ENCODE measurements at regions not wholly inside any gene's neighbourhood (a gene's known extent, or its start where the extent isn't known, plus 50 kb on each side); places are given as distances from the start of the nearest gene placed in this dataset.

GRCh38 chr4:28351102-28351501 lies 1490.5 kb downstream of the STIM2 start:
- no peak overlapping the region for H3K4me3 ChIP-seq (ENCODE audit: low read depth, low read length)

GRCh38 chr4:28351826-28352225 lies 1491.2 kb downstream of the STIM2 start:
- no peak overlapping the region for H3K4me3 ChIP-seq (ENCODE audit: low read depth, low read length)

- H3K4me3 ChIP-seq (ENCODE audit: low read depth, low read length), result no peak overlapping the region
Measured at GRCh38 chr4:28354880-28355656, 1494.4 kb downstream of the STIM2 start.

GRCh38 chr4:28357990-28358389 lies 1497.3 kb downstream of the STIM2 start:
- H3K4me3 ChIP-seq (ENCODE audit: low read depth, low read length), result no peak overlapping the region

- no peak overlapping the region for H3K4me3 ChIP-seq (ENCODE audit: low read depth, low read length)
Measured at GRCh38 chr4:28358606-28359005, 1498.0 kb downstream of the STIM2 start.

GRCh38 chr4:28360681-28361080 lies 1500.0 kb downstream of the STIM2 start:
- no peak overlapping the region for H3K4me3 ChIP-seq (ENCODE audit: low read depth, low read length)

- H3K4me3 ChIP-seq (ENCODE audit: low read depth, low read length), result no peak overlapping the region
Measured at GRCh38 chr4:28362169-28362568, 1501.5 kb downstream of the STIM2 start.

- no peak overlapping the region for H3K4me3 ChIP-seq (ENCODE audit: low read depth, low read length)
Measured at GRCh38 chr4:28369499-28369898, 1508.9 kb downstream of the STIM2 start.

GRCh38 chr4:28373191-28373590 lies 1512.5 kb downstream of the STIM2 start:
- no peak overlapping the region for H3K4me3 ChIP-seq (ENCODE audit: low read depth, low read length)

GRCh38 chr4:28373601-28374000 lies 1513.0 kb downstream of the STIM2 start:
- no peak overlapping the region for H3K4me3 ChIP-seq (ENCODE audit: low read depth, low read length)

- H3K4me3 ChIP-seq (ENCODE audit: low read depth, low read length), result no peak overlapping the region
Measured at GRCh38 chr4:28378109-28378830, 1517.6 kb downstream of the STIM2 start.

GRCh38 chr4:28385801-28386200 lies 1525.2 kb downstream of the STIM2 start:
- no peak overlapping the region for H3K4me3 ChIP-seq (ENCODE audit: low read depth, low read length)

- H3K4me3 ChIP-seq (ENCODE audit: low read depth, low read length), result no peak overlapping the region
Measured at GRCh38 chr4:28386776-28387175, 1526.1 kb downstream of the STIM2 start.

GRCh38 chr4:28388471-28388870 lies 1527.8 kb downstream of the STIM2 start:
- no peak overlapping the region for H3K4me3 ChIP-seq (ENCODE audit: low read depth, low read length)

GRCh38 chr4:28391877-28392276 lies 1531.2 kb downstream of the STIM2 start:
- H3K4me3 ChIP-seq (ENCODE audit: low read depth, low read length), result no peak overlapping the region

- H3K4me3 ChIP-seq (ENCODE audit: low read depth, low read length), result no peak overlapping the region
Measured at GRCh38 chr4:28402751-28403150, 1542.1 kb downstream of the STIM2 start.

- H3K4me3 ChIP-seq (ENCODE audit: low read depth, low read length), result no peak overlapping the region
Measured at GRCh38 chr4:28421221-28421620, 1560.6 kb downstream of the STIM2 start.

- no peak overlapping the region for H3K4me3 ChIP-seq (ENCODE audit: low read depth, low read length)
Measured at GRCh38 chr4:28426251-28426650, 1565.6 kb downstream of the STIM2 start.

GRCh38 chr4:28427306-28428085 lies 1566.9 kb downstream of the STIM2 start:
- no peak overlapping the region for H3K4me3 ChIP-seq (ENCODE audit: low read depth, low read length)

GRCh38 chr4:28432348-28433025 lies 1571.8 kb downstream of the STIM2 start:
- no peak overlapping the region for H3K4me3 ChIP-seq (ENCODE audit: low read depth, low read length)

- H3K4me3 ChIP-seq (ENCODE audit: low read depth, low read length), result no peak overlapping the region
Measured at GRCh38 chr4:28435314-28435713, 1574.7 kb downstream of the STIM2 start.
